Coronary artery (tissue), 2 donors: ENCODE measurements at regions not wholly inside any gene's neighbourhood (a gene's known extent, or its start where the extent isn't known, plus 50 kb on each side); places are given as distances from the start of the nearest gene placed in this dataset.
"Not testable (repeated sequence)": the region's sequence is repeated elsewhere in the genome, so short reads cannot be mapped to it uniquely, and the experiment has no call there.

Experiments used
- DNase-seq: peaks from one replicate; pipeline ENCODE4 v3.0.0-alpha.2; 2017; ENCODE audit warnings: low spot score
- H3K27ac ChIP-seq, 2 donors: fragments of 200-600 bp; sonication (generic); one replicate each; pipeline ENCODE4 v1.5.1; 2016 to 2019
- H3K4me3 ChIP-seq: fragments of 200-600 bp; sonication (generic); 2 replicates; pipeline ENCODE4 v1.5.1; 2016; ENCODE audit warnings: mild to moderate bottlenecking, moderate library complexity
- TF ChIP-seq, protein P1 (sequence below): fragments of 200-600 bp; sonication (generic); IDR thresholded peaks from one replicate; pipeline ENCODE4 v1.5.1; 2019; ENCODE audit warnings: antibody characterized with exemption

DNA sequence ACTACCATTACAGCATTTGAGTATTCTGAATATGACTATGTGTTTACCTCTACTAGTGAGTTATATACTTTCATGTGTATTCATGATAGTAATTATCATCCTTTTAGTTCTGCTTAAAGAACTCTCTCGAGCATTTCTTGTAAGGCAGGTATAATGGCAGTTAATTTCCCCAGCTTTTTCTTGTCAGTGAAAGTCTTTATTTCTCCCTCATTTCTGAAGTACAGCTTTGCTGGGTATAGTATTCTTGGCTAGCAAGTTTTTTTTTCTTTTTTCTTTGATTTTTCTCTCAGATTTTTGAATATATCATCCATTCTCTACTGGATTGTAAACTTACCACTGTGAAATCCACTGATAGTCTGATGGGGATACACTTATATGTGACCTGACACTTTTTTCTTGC, 165.9 kb upstream of the ARHGAP5 start:
- no peak overlapping the region for H3K4me3 ChIP-seq
- DNase-seq: no peak
- TF ChIP-seq, protein P1, sequence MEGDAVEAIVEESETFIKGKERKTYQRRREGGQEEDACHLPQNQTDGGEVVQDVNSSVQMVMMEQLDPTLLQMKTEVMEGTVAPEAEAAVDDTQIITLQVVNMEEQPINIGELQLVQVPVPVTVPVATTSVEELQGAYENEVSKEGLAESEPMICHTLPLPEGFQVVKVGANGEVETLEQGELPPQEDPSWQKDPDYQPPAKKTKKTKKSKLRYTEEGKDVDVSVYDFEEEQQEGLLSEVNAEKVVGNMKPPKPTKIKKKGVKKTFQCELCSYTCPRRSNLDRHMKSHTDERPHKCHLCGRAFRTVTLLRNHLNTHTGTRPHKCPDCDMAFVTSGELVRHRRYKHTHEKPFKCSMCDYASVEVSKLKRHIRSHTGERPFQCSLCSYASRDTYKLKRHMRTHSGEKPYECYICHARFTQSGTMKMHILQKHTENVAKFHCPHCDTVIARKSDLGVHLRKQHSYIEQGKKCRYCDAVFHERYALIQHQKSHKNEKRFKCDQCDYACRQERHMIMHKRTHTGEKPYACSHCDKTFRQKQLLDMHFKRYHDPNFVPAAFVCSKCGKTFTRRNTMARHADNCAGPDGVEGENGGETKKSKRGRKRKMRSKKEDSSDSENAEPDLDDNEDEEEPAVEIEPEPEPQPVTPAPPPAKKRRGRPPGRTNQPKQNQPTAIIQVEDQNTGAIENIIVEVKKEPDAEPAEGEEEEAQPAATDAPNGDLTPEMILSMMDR: no peak
- H3K27ac ChIP-seq: no peak overlapping the region

DNA sequence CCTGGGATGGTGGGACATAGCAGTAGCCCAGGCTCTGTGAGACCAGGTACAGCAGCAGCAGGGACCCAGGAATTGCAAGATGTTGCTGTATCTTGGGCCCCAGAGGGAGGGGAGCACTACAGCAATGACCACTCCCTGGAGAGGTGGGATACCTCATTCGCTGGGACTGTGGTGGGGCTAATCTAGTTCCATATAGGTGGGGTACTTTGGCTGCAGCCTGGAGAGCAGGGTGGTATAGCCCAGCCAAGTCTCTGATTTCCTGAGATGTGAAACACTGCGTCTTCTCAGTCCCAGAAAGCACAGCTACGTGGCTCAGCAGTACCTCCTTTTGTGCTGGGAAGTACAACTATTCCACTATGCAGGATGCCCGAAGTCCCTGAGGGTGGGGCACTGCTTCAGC, 163.7 kb upstream of the ARHGAP5 start:
- TF ChIP-seq, protein P1: no peak
- no peak overlapping the region for H3K4me3 ChIP-seq
- no peak overlapping the region for H3K27ac ChIP-seq
- no peak for DNase-seq

DNA sequence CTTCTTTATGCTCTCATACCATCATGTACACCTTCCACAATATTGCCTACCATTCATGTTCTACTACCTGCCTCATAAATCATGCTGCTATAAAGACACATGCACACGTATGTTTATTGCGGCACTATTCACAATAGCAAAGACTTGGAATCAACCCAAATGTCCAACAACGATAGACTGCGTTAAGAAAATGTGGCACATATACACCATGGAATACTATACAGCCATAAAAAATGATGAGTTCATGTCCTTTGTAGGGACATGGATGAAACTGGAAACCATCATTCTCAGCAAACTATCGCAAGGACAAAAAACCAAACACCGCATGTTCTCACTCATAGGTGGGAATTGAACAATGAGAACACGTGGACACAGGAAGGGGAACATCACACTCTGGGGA, 158.8 kb upstream of the ARHGAP5 start:
- not testable (repeated sequence) for H3K4me3 ChIP-seq, H3K27ac ChIP-seq, DNase-seq

DNA sequence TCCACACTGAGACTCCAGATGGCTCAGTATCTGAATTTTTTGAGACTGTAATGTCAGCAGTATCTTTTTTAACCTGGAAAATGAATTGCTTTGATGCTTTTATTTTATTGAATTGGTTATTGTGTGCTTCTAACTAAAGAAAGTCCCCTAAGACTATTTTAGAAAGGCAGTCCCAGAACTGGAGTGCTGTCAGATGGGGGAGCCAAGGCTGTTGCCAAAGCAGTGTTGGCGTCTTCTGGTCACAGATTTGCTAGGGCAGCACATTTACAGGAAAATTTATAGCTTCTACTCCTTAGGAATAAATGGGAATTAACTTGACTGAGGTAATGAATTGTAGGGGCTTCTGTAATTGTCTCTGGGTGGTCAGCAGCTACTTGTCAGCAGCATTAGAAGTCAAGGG, 157.1 kb upstream of the ARHGAP5 start:
- no peak for DNase-seq
- Histone ChIP-seq H3K27ac (no peak overlapping the region), H3K4me3 (no peak overlapping the region)
- TF ChIP-seq, protein P1: no peak

DNA sequence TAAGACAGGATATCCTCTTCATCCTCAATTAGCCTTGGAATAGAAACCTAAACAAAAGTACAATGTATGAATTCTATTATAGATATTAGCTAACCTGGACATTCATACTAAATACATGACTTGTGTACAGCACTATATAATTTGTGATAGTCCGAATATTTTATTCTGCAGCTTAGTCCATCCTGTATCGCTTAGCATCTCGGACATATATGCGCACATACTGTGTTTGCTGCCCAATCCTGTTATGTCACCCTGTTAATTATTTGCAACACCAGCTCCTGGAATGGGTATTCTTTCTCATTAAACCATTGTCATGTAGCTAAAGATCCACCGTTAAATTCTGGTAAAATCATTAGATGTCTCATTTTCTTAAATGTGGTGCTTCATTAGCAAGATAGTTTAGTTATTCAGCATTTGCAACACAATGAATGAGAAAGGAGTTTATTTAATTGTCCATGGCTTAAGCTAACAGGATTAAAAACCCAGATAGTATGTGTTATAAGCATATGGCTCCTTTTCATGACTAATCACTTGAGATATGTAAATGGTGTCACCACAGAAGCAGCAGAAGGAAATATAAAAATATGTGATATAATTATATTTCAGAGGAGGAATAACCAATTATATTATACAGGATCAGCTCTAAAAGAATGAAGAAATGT, 156.0 kb upstream of the ARHGAP5 start:
- Histone ChIP-seq H3K4me3 (no peak overlapping the region), H3K27ac (no peak overlapping the region)
- DNase-seq: no peak
- TF ChIP-seq, protein P1: no peak

DNA sequence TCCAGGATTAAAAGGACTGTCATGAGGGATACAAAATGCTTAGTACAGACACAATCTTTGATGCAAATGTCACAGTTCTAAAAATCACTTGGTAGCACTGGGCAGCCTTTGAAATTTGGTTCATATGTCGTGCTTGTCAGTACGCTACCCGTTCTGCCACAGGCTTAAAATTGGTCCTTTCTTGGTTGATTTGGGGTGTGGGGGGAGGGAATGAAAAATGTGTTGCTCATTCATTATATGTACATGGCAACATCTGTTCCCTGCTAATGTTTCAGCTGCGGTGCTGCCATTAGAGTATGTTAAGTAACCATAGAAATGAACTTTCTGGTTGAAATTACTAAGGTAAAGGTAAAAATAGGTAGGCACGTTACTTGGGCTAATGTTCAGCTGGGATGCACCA, 155.4 kb upstream of the ARHGAP5 start:
- H3K27ac ChIP-seq: no peak overlapping the region
- DNase-seq: no peak
- TF ChIP-seq, protein P1: no peak
- no peak overlapping the region for H3K4me3 ChIP-seq

DNA sequence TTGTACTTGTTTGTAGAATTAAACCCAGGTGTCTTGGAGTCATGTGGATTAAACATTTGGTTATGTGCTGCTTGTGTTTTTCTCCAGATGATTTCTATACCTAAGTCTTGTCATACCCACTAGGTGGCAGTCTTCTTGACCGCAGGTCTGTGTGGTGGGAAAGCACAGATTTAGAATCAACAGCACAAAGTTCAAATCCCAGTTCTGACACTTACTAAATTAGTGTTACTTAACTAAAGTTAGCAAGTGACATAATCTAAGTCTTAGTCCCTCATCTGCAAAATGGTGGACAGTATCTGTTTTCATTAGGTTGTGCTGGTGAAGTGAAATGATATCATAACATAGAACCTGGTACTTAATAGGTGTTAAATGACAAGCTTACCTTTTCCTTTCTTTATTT, 151.0 kb upstream of the ARHGAP5 start:
- H3K27ac ChIP-seq: no peak overlapping the region
- TF ChIP-seq, protein P1: peak; percentile 28
- H3K4me3 ChIP-seq: no peak overlapping the region
- DNase-seq: no peak
